Liver (tissue), 3 donors: ENCODE measurements at regions not wholly inside any gene's neighbourhood (a gene's known extent, or its start where the extent isn't known, plus 50 kb on each side); places are given as distances from the start of the nearest gene placed in this dataset.

ENCODE experiments used
- ATF3 ChIP-seq: IDR thresholded peaks from 2 replicates; pipeline ENCODE4 v1.6.1; 2016; ENCODE audit warnings: antibody characterized with exemption
- CTCF ChIP-seq: fragments of 150-350 bp; IDR thresholded peaks from 2 replicates; pipeline ENCODE4 v1.5.1; 2017; ENCODE audit warnings: improper control_type of control experiment, low read depth, low read length; ENCODE audit not compliant: missing input control
- FOXA1 ChIP-seq: IDR thresholded peaks from 2 replicates; pipeline ENCODE4 v1.6.1; 2016; ENCODE audit warnings: antibody characterized with exemption
- HNF4A ChIP-seq, 2 donors: conservative IDR thresholded peaks; 2 replicates each; pipeline ENCODE4 v1.6.1; 2016; ENCODE audit warnings: antibody characterized with exemption in 2 of 2, mild to moderate bottlenecking in 2 of 2
- MAX ChIP-seq: IDR thresholded peaks from 2 replicates; pipeline ENCODE4 v1.6.1; 2016; ENCODE audit warnings: antibody characterized with exemption
- REST ChIP-seq: IDR thresholded peaks from 2 replicates; pipeline ENCODE4 v1.6.1; 2016; ENCODE audit warnings: antibody characterized with exemption, mild to moderate bottlenecking
- RXRA ChIP-seq, 2 donors: IDR thresholded peaks; 2 replicates each; pipeline ENCODE4 v1.6.1; 2017 to 2018; ENCODE audit warnings: antibody characterized with exemption in 2 of 2, mild to moderate bottlenecking in 1 of 2
- SP1 ChIP-seq: IDR thresholded peaks from 2 replicates; pipeline ENCODE4 v1.6.1; 2018; ENCODE audit warnings: antibody characterized with exemption, mild to moderate bottlenecking
- TAF1 ChIP-seq: conservative IDR thresholded peaks from 2 replicates; pipeline ENCODE4 v1.6.1; 2016; ENCODE audit warnings: antibody characterized with exemption, mild to moderate bottlenecking
- YY1 ChIP-seq: IDR thresholded peaks from 2 replicates; pipeline ENCODE4 v1.6.1; 2016; ENCODE audit warnings: antibody characterized with exemption, mild to moderate bottlenecking
- ZBTB33 ChIP-seq: IDR thresholded peaks from 2 replicates; pipeline ENCODE4 v1.6.1; 2016; ENCODE audit warnings: antibody characterized with exemption
- donor health status: healthy.
- donor health status: healthy.

- no peak for TF ChIP-seq RXRA (IDR thresholded peaks at IDR 0.05)
- TF ChIP-seq ATF3: no peak
- TF ChIP-seq HNF4A (conservative IDR thresholded peaks at IDR 0.05): no peak
- no peak for TF ChIP-seq YY1
- no peak for TF ChIP-seq CTCF
- TF ChIP-seq FOXA1: no peak
- no peak for TF ChIP-seq TAF1
- no peak for TF ChIP-seq SP1
- TF ChIP-seq MAX: no peak
- TF ChIP-seq REST: no peak
- no peak for TF ChIP-seq ZBTB33
These were observed 209.7 kb downstream of the GPAM start for GRCh38 chr10:111973826-111974225.
